ENCODE measurements at regions not wholly inside any gene's neighbourhood (a gene's known extent, or its start where the extent isn't known, plus 50 kb on each side); places are given as distances from the start of the nearest gene placed in this dataset.
"Not testable (repeated sequence)": the region's sequence is repeated elsewhere in the genome, so short reads cannot be mapped to it uniquely, and the experiment has no call there.

- no peak for DNase-seq
Measured at GRCh38 chr5:173411791-173412555, 83.8 kb upstream of the STC2 start.

GRCh38 chr5:173410459-173411233 lies 82.4 kb upstream of the STC2 start:
- no peak for DNase-seq

DNA sequence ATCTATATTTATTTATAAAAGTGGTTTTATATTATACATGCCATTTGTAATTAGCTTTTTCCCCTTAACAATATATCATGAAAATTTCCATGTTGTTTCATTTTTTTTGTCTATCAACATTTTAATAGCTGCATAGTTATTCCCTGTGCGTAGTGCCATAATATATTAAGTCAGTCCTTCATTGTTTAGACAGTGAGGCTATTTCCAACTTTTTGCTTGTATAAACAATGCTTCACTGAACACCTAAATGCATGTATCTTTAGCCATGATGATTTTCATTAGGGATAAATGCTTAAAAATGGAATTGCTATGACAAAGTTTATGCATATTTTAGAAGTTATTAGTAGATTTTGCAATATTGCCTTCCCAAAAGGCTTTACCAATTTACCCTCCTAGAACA lies 80.7 kb upstream of the STC2 start:
- DNase-seq = no peak

GRCh38 chr5:173399851-173400250 lies 71.6 kb upstream of the STC2 start:
- no peak for DNase-seq

DNA sequence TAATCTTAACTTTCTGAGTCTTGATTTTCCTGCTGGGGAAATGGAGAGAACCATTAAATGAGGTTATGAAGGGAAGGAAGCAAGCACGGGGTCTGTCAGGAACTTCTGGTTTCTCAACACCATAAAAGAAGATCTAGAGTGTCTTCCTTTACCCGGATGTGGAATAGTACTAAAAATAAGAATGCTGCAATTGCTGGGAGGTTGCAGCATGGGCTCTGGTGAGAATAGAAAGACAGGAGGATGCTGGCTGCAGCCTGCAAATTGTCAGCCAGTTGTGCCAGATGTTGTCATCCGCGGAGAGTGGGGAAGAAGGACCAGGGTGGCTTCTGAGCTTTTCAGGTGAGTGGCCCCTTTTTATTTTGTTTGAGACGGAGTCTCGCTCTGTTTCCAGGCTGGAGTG lies 69.3 kb upstream of the STC2 start:
- DNase-seq = no peak

- DNase-seq = no peak
Measured at GRCh38 chr5:173396311-173396993, 68.2 kb upstream of the STC2 start.

DNA sequence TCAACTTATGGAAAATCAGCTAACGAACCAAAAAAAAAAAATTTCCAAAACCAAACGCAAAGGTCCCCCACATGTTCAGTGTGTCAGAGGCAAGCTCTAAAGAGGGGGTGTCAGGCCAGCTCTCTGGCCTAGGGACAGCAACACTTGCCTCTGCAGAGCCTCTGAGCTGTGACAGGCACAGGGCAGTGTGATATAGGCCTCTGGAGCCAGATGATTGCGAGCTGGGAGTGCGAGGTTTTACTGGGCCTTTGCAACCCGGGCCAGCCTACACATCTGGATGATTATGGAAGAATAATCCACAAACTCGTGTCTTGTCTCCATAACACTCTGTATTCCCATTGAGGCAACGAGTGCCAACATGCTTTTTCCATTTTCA lies 67.7 kb upstream of the STC2 start:
- DNase-seq = no peak

DNA sequence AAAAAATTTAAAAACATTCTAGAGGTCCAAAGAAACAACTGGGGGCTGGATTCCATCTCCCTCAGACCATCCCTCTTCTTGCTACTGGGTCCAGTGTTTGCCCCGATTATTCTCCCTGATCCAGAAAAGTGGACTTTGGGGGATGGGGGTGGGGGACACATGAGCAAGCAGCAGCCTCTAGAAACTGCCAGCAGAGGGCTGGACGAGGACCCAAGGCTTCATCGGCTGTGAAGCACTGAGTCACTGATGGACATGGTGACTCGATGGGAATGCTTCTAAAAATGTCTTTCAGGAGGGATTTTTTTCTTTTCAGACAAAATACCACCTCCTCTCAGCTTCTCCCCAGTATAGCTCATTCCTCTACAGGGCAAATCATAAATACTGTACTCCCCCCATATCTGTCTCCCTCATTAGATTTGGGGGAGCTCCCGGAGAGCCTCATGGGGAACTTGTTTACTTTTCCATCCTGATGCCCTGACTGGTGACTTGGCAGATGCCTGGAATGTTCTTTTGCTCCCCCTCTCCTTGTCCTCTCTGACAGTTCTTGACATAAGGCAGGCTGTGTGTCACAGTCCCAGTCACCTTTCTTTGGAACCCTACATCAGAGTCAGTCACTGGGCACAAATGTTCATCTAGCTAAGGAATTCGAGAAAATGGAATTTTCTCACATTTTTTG lies 67.2 kb upstream of the STC2 start:
- no peak for DNase-seq

GRCh38 chr5:173394701-173395100 lies 66.5 kb upstream of the STC2 start:
- no peak for DNase-seq

DNA sequence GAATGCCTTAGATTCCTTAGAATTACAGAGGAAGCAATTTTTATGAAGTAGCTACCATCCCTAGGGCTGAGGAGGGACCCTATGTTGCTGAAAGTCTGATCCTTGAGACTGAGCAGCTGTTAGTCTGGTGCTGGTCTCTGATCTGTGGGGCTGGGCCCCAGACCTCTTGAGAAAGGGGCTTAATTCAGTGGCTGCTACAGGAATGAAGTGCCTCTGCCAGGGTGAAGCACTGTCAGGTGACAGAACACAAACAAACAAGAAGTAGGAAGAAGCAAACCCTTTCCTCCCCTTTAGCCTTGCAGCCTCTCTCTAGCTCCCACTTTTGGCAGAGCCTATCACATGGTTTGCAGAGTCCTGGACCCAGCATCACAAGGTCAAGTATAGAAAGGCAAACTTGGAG lies 64.0 kb upstream of the STC2 start:
- no peak for DNase-seq

- no peak for DNase-seq
Measured at GRCh38 chr5:173391031-173391430, 62.8 kb upstream of the STC2 start.

DNA sequence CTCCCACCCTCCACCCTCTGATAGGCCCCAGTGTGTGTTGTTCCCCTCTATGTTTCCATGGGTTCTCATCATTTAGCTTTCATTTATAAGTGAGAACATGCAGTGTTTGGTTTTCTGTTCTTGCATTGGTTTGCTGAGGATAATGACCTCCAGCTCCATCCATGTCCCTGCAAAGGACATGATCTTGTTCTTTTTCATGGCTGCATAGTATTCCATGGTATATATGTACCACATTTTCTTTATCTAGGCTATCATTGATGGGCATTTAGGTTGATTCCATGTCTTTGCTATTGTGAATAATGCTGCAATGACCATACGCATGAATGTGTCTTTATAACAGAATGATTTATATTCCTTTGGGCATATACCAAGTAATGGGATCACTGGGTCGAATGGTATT lies 59.1 kb upstream of the STC2 start:
- not testable (repeated sequence) for DNase-seq

GRCh38 chr5:173385832-173386360 lies 57.7 kb upstream of the STC2 start:
- no peak for DNase-seq

- no peak for DNase-seq
Measured at GRCh38 chr5:173383711-173384110, 55.5 kb upstream of the STC2 start.

GRCh38 chr5:173378727-173379126 lies 50.5 kb upstream of the STC2 start:
- DNase-seq = no peak
